Loucy (cell line): ENCODE measurements at regions not wholly inside any gene's neighbourhood (a gene's known extent, or its start where the extent isn't known, plus 50 kb on each side); places are given as distances from the start of the nearest gene placed in this dataset.
A peak's percentile ranks its signal among the peaks of the same experiment; 100 is the strongest.

Experiments
- CTCF ChIP-seq: fragments of 200-600 bp; sonication (generic); conservative IDR thresholded peaks from 2 replicates; pipeline ENCODE4 v1.5.1; 2014; ENCODE audit warnings: mild to moderate bottlenecking, antibody characterized with exemption, low read length
- EZH2phosphoT487 ChIP-seq: fragments of 200-600 bp; IDR thresholded peaks from 2 replicates; pipeline ENCODE4 v1.6.1; 2018; ENCODE audit warnings: antibody characterized with exemption, mild to moderate bottlenecking, moderate library complexity, borderline replicate concordance

- peak; percentile 70 for TF ChIP-seq CTCF
- TF ChIP-seq EZH2phosphoT487, result no peak
Observed at GRCh38 chr17:34527908-34528470, 51.4 kb upstream of the TMEM132E start.
